CD14-positive monocyte (primary cell): ENCODE measurements at regions not wholly inside any gene's neighbourhood (a gene's known extent, or its start where the extent isn't known, plus 50 kb on each side); places are given as distances from the start of the nearest gene placed in this dataset.

Experiments used
- DNase-seq, 3 donors: peaks; one replicate each; pipeline ENCODE4 v3.0.0-alpha.2; 2011 to 2022
- H2AFZ ChIP-seq: 2 replicates; pipeline ENCODE4 v1.6.0; 2012; ENCODE audit warnings: mild to moderate bottlenecking, low read depth, low read length, inconsistent platforms; ENCODE audit not compliant: insufficient read depth, poor library complexity, severe bottlenecking
- H3K27ac ChIP-seq, 2 donors: 1 replicate in 1 of 2; 2 replicates in 1 of 2; pipeline ENCODE4 v1.5.1; 2012 to 2013; ENCODE audit warnings: low read length in 2 of 2, control low read depth in 1 of 2, inconsistent platforms in 1 of 2, low read depth in 1 of 2, mild to moderate bottlenecking in 1 of 2
- H3K27me3 ChIP-seq, 2 donors: one replicate each; pipeline versions ENCODE4 v1.6.0 to v1.6.1; 2011 to 2013; ENCODE audit warnings: low read length in 2 of 2; ENCODE audit not compliant: control insufficient read depth in 2 of 2, insufficient read depth in 2 of 2
- H3K36me3 ChIP-seq, 2 donors: replicated peaks in 1 of 2; 1 replicate in 1 of 2; 2 replicates in 1 of 2; pipeline versions ENCODE4 v1.5.1 to v1.6.1; 2012 to 2013; ENCODE audit warnings: low read length in 2 of 2, control low read depth in 1 of 2, inconsistent platforms in 1 of 2, mild to moderate bottlenecking in 1 of 2; ENCODE audit not compliant: insufficient read depth in 2 of 2, control insufficient read depth in 1 of 2
- H3K4me1 ChIP-seq, 2 donors: 1 replicate in 1 of 2; 2 replicates in 1 of 2; pipeline versions ENCODE4 v1.5.1 to v1.6.1; 2012 to 2013; ENCODE audit warnings: low read length in 2 of 2, control low read depth in 1 of 2, inconsistent platforms in 1 of 2, mild to moderate bottlenecking in 1 of 2, moderate library complexity in 1 of 2; ENCODE audit not compliant: insufficient read depth in 2 of 2, control insufficient read depth in 1 of 2
- H3K4me2 ChIP-seq: replicated peaks from 2 replicates; pipeline ENCODE3; 2012; ENCODE audit warnings: low read length, moderate library complexity, mild to moderate bottlenecking; ENCODE audit not compliant: poor library complexity, severe bottlenecking; ENCODE audit errors: extremely low read depth
- H3K4me3 ChIP-seq, 3 experiments: fragments of 200-600 bp in 1 of 3; sonication (generic) in 1 of 3; replicated peaks in 1 of 3; 1 replicate in 2 of 3; 2 replicates in 1 of 3; pipeline ENCODE4 v1.5.1; 2011 to 2013; ENCODE audit warnings: low read length in 3 of 3, mild to moderate bottlenecking in 3 of 3, control low read depth in 2 of 3, low read depth in 2 of 3, inconsistent platforms in 1 of 3, moderate library complexity in 1 of 3
- H3K79me2 ChIP-seq: 2 replicates; pipeline ENCODE4 v1.6.0; 2012; ENCODE audit warnings: mild to moderate bottlenecking, control low read depth, inconsistent platforms, low read length, moderate library complexity; ENCODE audit not compliant: insufficient read depth
- H3K9ac ChIP-seq: 2 replicates; pipeline ENCODE4 v1.6.0; 2017; ENCODE audit warnings: low read length, mild to moderate bottlenecking; ENCODE audit not compliant: insufficient read depth, poor library complexity, severe bottlenecking
- H3K9me3 ChIP-seq, 2 donors: replicated peaks in 1 of 2; 1 replicate in 1 of 2; 2 replicates in 1 of 2; pipeline versions ENCODE4 v1.5.1 to v1.6.1; 2012 to 2013; ENCODE audit warnings: low read length in 2 of 2, control low read depth in 1 of 2; ENCODE audit not compliant: control insufficient read depth in 1 of 2, insufficient read depth in 1 of 2
- H4K20me1 ChIP-seq: 2 replicates; pipeline ENCODE4 v1.6.0; 2012; ENCODE audit warnings: mild to moderate bottlenecking, low read length, control low read depth, moderate library complexity; ENCODE audit not compliant: insufficient read depth
- H3K27ac Mint-ChIP-seq, 7 donors: one replicate each; pipeline ENCODE4 v1.8.0; 2020; ENCODE audit warnings: mild to moderate bottlenecking in 7 of 7, mixed read lengths in 7 of 7, moderate library complexity in 6 of 7, inconsistent platforms in 2 of 7
- H3K27me3 Mint-ChIP-seq, 3 donors: one replicate each; pipeline ENCODE4 v1.8.0; 2021 to 2022; ENCODE audit warnings: low read depth in 3 of 3, mild to moderate bottlenecking in 3 of 3, mixed read lengths in 3 of 3, moderate library complexity in 3 of 3, inconsistent platforms in 1 of 3
- H3K36me3 Mint-ChIP-seq, 2 donors: one replicate each; pipeline ENCODE4 v1.8.0; 2020; ENCODE audit warnings: mixed read lengths in 2 of 2, inconsistent platforms in 1 of 2, mild to moderate bottlenecking in 1 of 2
- H3K4me1 Mint-ChIP-seq: one replicate; pipeline ENCODE4 v1.8.0; 2020; ENCODE audit warnings: mild to moderate bottlenecking, mixed read lengths
- H3K4me3 Mint-ChIP-seq, 2 donors: one replicate each; pipeline ENCODE4 v1.8.0; 2020; ENCODE audit warnings: mild to moderate bottlenecking in 2 of 2, mixed read lengths in 2 of 2, moderate library complexity in 1 of 2
- H3K9me3 Mint-ChIP-seq, 7 donors: one replicate each; pipeline ENCODE4 v1.8.0; 2020 to 2022; ENCODE audit warnings: mixed read lengths in 7 of 7, mild to moderate bottlenecking in 6 of 7, moderate library complexity in 6 of 7, inconsistent platforms in 2 of 7
- WGBS: methylation state at CpG from one replicate; pipeline ENCODE4 v1.1.5; 2013; ENCODE audit warnings: missing lambda C conversion rate; ENCODE audit not compliant: insufficient coverage; 5-methylcytosine and 5-hydroxymethylcytosine counted together
- intact Hi-C, 2 donors: fragments of 100-400 bp; cut with micrococcal nuclease; formaldehyde crosslinking; loops; one replicate each; pipeline versions ENCODE4 v1.15.0 to v1.15.1; 2023
- TF ChIP-seq, protein P1 (sequence below): fragments of 200-600 bp; IDR thresholded peaks from one replicate; pipeline ENCODE4 v1.8.0; 2022; ENCODE audit warnings: antibody characterized with exemption, mild to moderate bottlenecking

DNA sequence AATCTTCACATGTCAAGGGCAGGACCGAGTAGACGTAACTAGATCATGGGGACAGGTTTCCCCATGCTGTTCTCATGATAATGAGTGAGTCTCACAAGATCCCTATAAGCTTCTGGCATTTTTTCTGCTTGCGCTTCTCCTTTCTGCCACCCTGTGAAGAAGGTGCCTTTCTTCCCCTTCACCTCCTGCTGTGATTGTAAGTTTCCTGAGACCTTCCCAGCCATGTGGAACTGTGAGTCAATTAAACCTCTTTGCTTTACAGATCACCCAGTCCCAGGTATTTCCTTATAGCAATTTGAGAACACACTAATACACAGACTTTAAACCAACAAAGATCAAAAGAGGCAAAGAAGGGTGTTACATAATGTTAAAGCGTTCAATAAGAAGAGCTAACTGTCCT, 156.6 kb upstream of the UBE2E2 start:
- intact Hi-C loops = no loop called here
- Histone ChIP-seq H3K9ac (no peak overlapping the region), H3K9me3 (peaks cover 3 to 12% of the 10 kb centered on the region in 2 donors), H2AFZ (no peak overlapping the region), H3K79me2 (no peaks in the 10 kb centered on the region), H4K20me1 (no peaks in the 10 kb centered on the region), H3K27me3 (no peaks in the 10 kb centered on the region), H3K36me3 (no peaks in the 10 kb centered on the region), H3K4me1 (no peaks in the 10 kb centered on the region), H3K4me3 (no peak overlapping the region), H3K27ac (no peak overlapping the region), H3K4me2 (no peak overlapping the region)
- 83% methylated on average over 2 of the region's 4 CpGs for WGBS
- Mint-ChIP-seq H3K27ac (no peak overlapping the region), H3K27me3 (no peaks in the 10 kb centered on the region), H3K4me1 (no peaks in the 10 kb centered on the region), H3K4me3 (no peak overlapping the region), H3K9me3 (peaks cover 3 to 30% (median 18%) of the 10 kb centered on the region in 7 donors), H3K36me3 (no peaks in the 10 kb centered on the region)
- DNase-seq = no peak
- TF ChIP-seq, protein P1, sequence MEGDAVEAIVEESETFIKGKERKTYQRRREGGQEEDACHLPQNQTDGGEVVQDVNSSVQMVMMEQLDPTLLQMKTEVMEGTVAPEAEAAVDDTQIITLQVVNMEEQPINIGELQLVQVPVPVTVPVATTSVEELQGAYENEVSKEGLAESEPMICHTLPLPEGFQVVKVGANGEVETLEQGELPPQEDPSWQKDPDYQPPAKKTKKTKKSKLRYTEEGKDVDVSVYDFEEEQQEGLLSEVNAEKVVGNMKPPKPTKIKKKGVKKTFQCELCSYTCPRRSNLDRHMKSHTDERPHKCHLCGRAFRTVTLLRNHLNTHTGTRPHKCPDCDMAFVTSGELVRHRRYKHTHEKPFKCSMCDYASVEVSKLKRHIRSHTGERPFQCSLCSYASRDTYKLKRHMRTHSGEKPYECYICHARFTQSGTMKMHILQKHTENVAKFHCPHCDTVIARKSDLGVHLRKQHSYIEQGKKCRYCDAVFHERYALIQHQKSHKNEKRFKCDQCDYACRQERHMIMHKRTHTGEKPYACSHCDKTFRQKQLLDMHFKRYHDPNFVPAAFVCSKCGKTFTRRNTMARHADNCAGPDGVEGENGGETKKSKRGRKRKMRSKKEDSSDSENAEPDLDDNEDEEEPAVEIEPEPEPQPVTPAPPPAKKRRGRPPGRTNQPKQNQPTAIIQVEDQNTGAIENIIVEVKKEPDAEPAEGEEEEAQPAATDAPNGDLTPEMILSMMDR = no peak

DNA sequence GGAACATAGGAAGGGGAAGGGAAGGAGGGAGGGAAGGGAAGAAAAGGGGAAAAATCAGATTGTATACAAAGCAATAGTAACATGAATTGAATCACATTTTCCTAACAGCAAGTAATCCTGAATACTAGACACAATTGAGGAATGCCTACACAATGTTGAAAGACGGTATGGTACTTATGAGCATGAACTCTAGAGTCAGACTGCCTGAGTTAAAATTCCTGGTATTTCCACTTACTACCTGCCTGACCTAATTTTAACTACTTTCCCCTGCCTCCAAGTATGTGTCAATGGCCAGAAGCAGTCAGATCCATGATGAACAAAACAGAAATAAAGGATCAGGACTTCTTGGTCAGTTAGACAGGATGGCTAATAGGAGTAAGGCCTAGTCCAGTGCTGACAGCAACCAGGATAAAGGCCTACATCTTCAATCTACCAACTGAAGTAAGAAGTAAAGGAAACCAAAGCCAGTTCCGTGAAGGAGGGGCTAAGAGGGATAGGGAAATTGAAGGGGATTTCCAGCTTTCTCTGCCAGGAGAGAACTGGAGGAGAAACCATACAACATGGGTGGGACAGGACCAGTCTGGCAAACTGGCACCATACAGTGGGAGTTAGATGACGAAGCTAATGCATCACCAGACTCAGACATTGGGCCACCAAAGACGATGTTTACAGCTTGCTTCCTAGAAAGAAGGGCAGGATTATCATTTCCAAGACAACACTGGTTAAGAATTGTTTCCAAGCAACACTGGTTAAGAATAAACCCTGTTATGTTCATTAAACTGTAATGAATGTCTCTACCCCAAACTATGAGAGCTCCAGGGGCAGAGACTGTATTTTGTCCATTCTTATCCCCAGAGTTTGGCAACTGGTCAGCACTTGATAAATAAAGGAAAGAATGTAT, 151.6 kb upstream of the UBE2E2 start:
- no peak for DNase-seq
- Mint-ChIP-seq H3K9me3 (peaks cover 0 to 18% (median 9%) of the 10 kb centered on the region in 7 donors), H3K36me3 (no peaks in the 10 kb centered on the region), H3K27ac (no peak overlapping the region), H3K4me1 (peaks cover 4% of the 10 kb centered on the region), H3K4me3 (no peak overlapping the region), H3K27me3 (peaks cover 0 to 3% (median 0%) of the 10 kb centered on the region in 3 donors)
- Histone ChIP-seq H2AFZ (no peak overlapping the region), H3K9ac (no peak overlapping the region), H3K79me2 (no peaks in the 10 kb centered on the region), H3K4me1 (no peaks in the 10 kb centered on the region), H3K4me2 (no peak overlapping the region), H3K27ac (no peak overlapping the region), H3K4me3 (no peak overlapping the region), H3K9me3 (peaks cover 0 to 5% of the 10 kb centered on the region in 2 donors), H3K27me3 (no peaks in the 10 kb centered on the region), H4K20me1 (no peaks in the 10 kb centered on the region), H3K36me3 (no peaks in the 10 kb centered on the region)
- intact Hi-C loops = no loop called here
- TF ChIP-seq, protein P1 = no peak
- 100% methylated on average over 2 of the region's 4 CpGs for WGBS
